Hepatocyte (in vitro differentiated cells): ENCODE measurements at regions not wholly inside any gene's neighbourhood (a gene's known extent, or its start where the extent isn't known, plus 50 kb on each side); places are given as distances from the start of the nearest gene placed in this dataset.

Experiments
- DNase-seq: peaks from one replicate; pipeline ENCODE4 v3.0.0-alpha.2; 2016; ENCODE audit warnings: low spot score
- H2AFZ ChIP-seq: fragments of 200-600 bp; sonication (generic); 2 replicates; pipeline ENCODE4 v1.6.0; 2016; ENCODE audit warnings: antibody characterized with exemption, mild to moderate bottlenecking
- H3K27ac ChIP-seq: fragments of 200-600 bp; sonication (generic); 2 replicates; pipeline ENCODE4 v1.5.1; 2016; ENCODE audit warnings: mild to moderate bottlenecking
- H3K27me3 ChIP-seq: fragments of 200-600 bp; sonication (generic); 2 replicates; pipeline ENCODE4 v1.6.1; 2016
- H3K36me3 ChIP-seq: fragments of 200-600 bp; sonication (generic); replicated peaks from 2 replicates; pipeline ENCODE4 v1.5.1; 2016; ENCODE audit warnings: low read depth; ENCODE audit not compliant: insufficient read depth
- H3K4me1 ChIP-seq: fragments of 200-600 bp; sonication (generic); 2 replicates; pipeline ENCODE4 v1.5.1; 2016; ENCODE audit warnings: mild to moderate bottlenecking, moderate library complexity; ENCODE audit not compliant: insufficient read depth
- H3K4me2 ChIP-seq: fragments of 200-600 bp; sonication (generic); 2 replicates; pipeline ENCODE4 v1.6.0; 2016
- H3K4me3 ChIP-seq: fragments of 200-600 bp; sonication (generic); 2 replicates; pipeline ENCODE4 v1.5.1; 2016; ENCODE audit warnings: mild to moderate bottlenecking
- H3K79me2 ChIP-seq: fragments of 200-600 bp; sonication (generic); 2 replicates; pipeline ENCODE4 v1.6.0; 2017; ENCODE audit warnings: mild to moderate bottlenecking
- H3K9me2 ChIP-seq: fragments of 200-600 bp; sonication (generic); replicated peaks from 2 replicates; pipeline ENCODE4 v1.6.0; 2017; ENCODE audit warnings: mild to moderate bottlenecking; ENCODE audit not compliant: insufficient read depth
- H3K9me3 ChIP-seq: fragments of 200-600 bp; sonication (generic); 2 replicates; pipeline ENCODE4 v1.5.1; 2016; ENCODE audit warnings: low read depth, mild to moderate bottlenecking
- H4K20me1 ChIP-seq: fragments of 200-600 bp; sonication (generic); 2 replicates; pipeline ENCODE4 v1.6.0; 2016; ENCODE audit warnings: mild to moderate bottlenecking; ENCODE audit not compliant: insufficient read depth, poor library complexity, severe bottlenecking
- EZH2 ChIP-seq: fragments of 200-600 bp; sonication (generic); IDR thresholded peaks from 2 replicates; pipeline ENCODE4 v1.6.1; 2016; ENCODE audit warnings: antibody characterized with exemption, mild to moderate bottlenecking, borderline replicate concordance
- EZH2phosphoT487 ChIP-seq: fragments of 200-600 bp; sonication (generic); IDR thresholded peaks from one replicate; pipeline ENCODE4 v1.6.1; 2018; ENCODE audit warnings: antibody characterized with exemption, mild to moderate bottlenecking, low read depth, moderate library complexity; ENCODE audit not compliant: unreplicated experiment, severe bottlenecking
- WGBS: methylation state at CpG from one replicate; pipeline ENCODE4 v1.1.6; 2016; ENCODE audit warnings: low lambda C conversion rate; ENCODE audit errors: missing lambda C conversion rate; 5-methylcytosine and 5-hydroxymethylcytosine counted together
- TF ChIP-seq, protein P1 (sequence below): fragments of 200-600 bp; sonication (generic); IDR thresholded peaks from 2 replicates; pipeline ENCODE4 v1.5.1; 2016; ENCODE audit warnings: antibody characterized with exemption, mild to moderate bottlenecking; ENCODE audit not compliant: poor library complexity

GRCh38 chr9:14383294-14383693, 69.4 kb upstream of the NFIB start:
- TF ChIP-seq, protein P1, sequence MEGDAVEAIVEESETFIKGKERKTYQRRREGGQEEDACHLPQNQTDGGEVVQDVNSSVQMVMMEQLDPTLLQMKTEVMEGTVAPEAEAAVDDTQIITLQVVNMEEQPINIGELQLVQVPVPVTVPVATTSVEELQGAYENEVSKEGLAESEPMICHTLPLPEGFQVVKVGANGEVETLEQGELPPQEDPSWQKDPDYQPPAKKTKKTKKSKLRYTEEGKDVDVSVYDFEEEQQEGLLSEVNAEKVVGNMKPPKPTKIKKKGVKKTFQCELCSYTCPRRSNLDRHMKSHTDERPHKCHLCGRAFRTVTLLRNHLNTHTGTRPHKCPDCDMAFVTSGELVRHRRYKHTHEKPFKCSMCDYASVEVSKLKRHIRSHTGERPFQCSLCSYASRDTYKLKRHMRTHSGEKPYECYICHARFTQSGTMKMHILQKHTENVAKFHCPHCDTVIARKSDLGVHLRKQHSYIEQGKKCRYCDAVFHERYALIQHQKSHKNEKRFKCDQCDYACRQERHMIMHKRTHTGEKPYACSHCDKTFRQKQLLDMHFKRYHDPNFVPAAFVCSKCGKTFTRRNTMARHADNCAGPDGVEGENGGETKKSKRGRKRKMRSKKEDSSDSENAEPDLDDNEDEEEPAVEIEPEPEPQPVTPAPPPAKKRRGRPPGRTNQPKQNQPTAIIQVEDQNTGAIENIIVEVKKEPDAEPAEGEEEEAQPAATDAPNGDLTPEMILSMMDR = no peak
- TF ChIP-seq EZH2 = no peak
- no peak for TF ChIP-seq EZH2phosphoT487
- Histone ChIP-seq H3K9me3 (no peaks in the 10 kb centered on the region), H2AFZ (no peak overlapping the region), H3K36me3 (no peaks in the 10 kb centered on the region), H4K20me1 (no peaks in the 10 kb centered on the region), H3K79me2 (no peaks in the 10 kb centered on the region), H3K4me1 (no peaks in the 10 kb centered on the region), H3K4me2 (no peak overlapping the region), H3K9me2 (no peaks in the 10 kb centered on the region), H3K4me3 (no peak overlapping the region), H3K27ac (no peak overlapping the region), H3K27me3 (no peaks in the 10 kb centered on the region)
- WGBS = 86% methylated on average over 2 of the region's 2 CpGs
- no peak for DNase-seq

GRCh38 chr9:14380061-14380836, 66.3 kb upstream of the NFIB start:
- H3K4me1 ChIP-seq = no peaks in the 10 kb centered on the region
- no peaks in the 10 kb centered on the region for H4K20me1 ChIP-seq
- H3K27me3 ChIP-seq = no peaks in the 10 kb centered on the region
- no peak overlapping the region for H3K27ac ChIP-seq
- no peak overlapping the region for H3K4me3 ChIP-seq
- no peaks in the 10 kb centered on the region for H3K36me3 ChIP-seq
- no peaks in the 10 kb centered on the region for H3K79me2 ChIP-seq
- 73% methylated on average over 3 of the region's 3 CpGs for WGBS
- no peak overlapping the region for H3K4me2 ChIP-seq
- no peak overlapping the region for H2AFZ ChIP-seq
- no peaks in the 10 kb centered on the region for H3K9me2 ChIP-seq
- H3K9me3 ChIP-seq = no peaks in the 10 kb centered on the region
- TF ChIP-seq, protein P1 = no peak
- TF ChIP-seq EZH2phosphoT487 (no peak), EZH2 (no peak)
- DNase-seq = no peak

GRCh38 chr9:14379280-14379679, 65.3 kb upstream of the NFIB start:
- Histone ChIP-seq H2AFZ (no peak overlapping the region), H3K36me3 (no peaks in the 10 kb centered on the region), H3K9me3 (no peaks in the 10 kb centered on the region), H3K27me3 (no peaks in the 10 kb centered on the region), H3K4me3 (no peak overlapping the region), H3K27ac (no peak overlapping the region), H3K4me2 (no peak overlapping the region), H4K20me1 (no peaks in the 10 kb centered on the region), H3K79me2 (no peaks in the 10 kb centered on the region), H3K9me2 (no peaks in the 10 kb centered on the region), H3K4me1 (no peaks in the 10 kb centered on the region)
- no peak for DNase-seq
- TF ChIP-seq EZH2phosphoT487 (no peak), EZH2 (no peak)
- TF ChIP-seq, protein P1 = no peak
- 92% methylated on average over 4 of the region's 4 CpGs for WGBS

GRCh38 chr9:14373706-14374105, 59.8 kb upstream of the NFIB start:
- Histone ChIP-seq H3K9me3 (no peaks in the 10 kb centered on the region), H4K20me1 (no peaks in the 10 kb centered on the region), H3K4me2 (no peak overlapping the region), H3K27ac (peak overlapping the region; percentile 25), H3K9me2 (no peaks in the 10 kb centered on the region), H3K4me3 (no peak overlapping the region), H3K79me2 (no peaks in the 10 kb centered on the region), H3K4me1 (peaks cover 14% of the 10 kb centered on the region), H3K27me3 (no peaks in the 10 kb centered on the region), H2AFZ (no peak overlapping the region), H3K36me3 (no peaks in the 10 kb centered on the region)
- TF ChIP-seq EZH2 (no peak), EZH2phosphoT487 (no peak)
- TF ChIP-seq, protein P1 = no peak
- 67% methylated on average over 4 of the region's 4 CpGs for WGBS
- no peak for DNase-seq
